ENCODE measurements at regions not wholly inside any gene's neighbourhood (a gene's known extent, or its start where the extent isn't known, plus 50 kb on each side); places are given as distances from the start of the nearest gene placed in this dataset.

DNA sequence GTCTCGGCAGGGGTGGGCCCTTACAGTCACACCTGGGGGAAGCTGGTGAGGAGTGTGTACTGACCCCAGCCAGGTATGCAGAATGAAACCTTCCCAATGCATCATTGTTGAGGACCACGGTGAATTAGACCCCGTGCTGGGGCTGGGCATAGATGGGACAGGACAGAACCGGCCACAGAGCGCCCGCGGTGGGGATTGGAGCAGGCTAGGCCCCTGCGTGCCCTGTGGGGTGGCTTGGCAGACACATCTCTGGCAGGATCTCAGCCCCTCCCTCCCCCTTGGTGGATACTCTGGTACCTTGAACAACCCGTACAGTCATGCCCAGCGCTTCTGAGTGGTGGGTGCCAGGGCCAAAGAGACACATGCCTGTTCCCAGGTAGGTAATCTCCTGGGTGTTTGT, 200.6 kb downstream of the TEX29 start:
- in situ Hi-C loops (cut with MboI; ENCODE audit: low pct_unique_long_range_greater_than_20kb, low sequenced_read_pairs, unreplicated experiment) = no loop called here
- TF ChIP-seq, protein P1, sequence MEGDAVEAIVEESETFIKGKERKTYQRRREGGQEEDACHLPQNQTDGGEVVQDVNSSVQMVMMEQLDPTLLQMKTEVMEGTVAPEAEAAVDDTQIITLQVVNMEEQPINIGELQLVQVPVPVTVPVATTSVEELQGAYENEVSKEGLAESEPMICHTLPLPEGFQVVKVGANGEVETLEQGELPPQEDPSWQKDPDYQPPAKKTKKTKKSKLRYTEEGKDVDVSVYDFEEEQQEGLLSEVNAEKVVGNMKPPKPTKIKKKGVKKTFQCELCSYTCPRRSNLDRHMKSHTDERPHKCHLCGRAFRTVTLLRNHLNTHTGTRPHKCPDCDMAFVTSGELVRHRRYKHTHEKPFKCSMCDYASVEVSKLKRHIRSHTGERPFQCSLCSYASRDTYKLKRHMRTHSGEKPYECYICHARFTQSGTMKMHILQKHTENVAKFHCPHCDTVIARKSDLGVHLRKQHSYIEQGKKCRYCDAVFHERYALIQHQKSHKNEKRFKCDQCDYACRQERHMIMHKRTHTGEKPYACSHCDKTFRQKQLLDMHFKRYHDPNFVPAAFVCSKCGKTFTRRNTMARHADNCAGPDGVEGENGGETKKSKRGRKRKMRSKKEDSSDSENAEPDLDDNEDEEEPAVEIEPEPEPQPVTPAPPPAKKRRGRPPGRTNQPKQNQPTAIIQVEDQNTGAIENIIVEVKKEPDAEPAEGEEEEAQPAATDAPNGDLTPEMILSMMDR (IDR thresholded peaks at IDR 0.05; ENCODE audit: extremely low read depth, insufficient read depth, missing control alignments) = no peak
- no peak for DNase-seq (ENCODE audit: low spot score)

GRCh38 chr13:111521691-111522229, 201.3 kb downstream of the TEX29 start:
- in situ Hi-C loops (cut with MboI; ENCODE audit: low pct_unique_long_range_greater_than_20kb, low sequenced_read_pairs, unreplicated experiment) = no loop called here

GRCh38 chr13:111525320-111526118, 205.1 kb downstream of the TEX29 start:
- TF ChIP-seq, protein P1 (IDR thresholded peaks at IDR 0.05; ENCODE audit: extremely low read depth, insufficient read depth, missing control alignments) = no peak
- in situ Hi-C loops (cut with MboI; ENCODE audit: low pct_unique_long_range_greater_than_20kb, low sequenced_read_pairs, unreplicated experiment) = no loop called here

More at GRCh38 chr13:111521691-111522229, 201.3 kb downstream of the TEX29 start:
- TF ChIP-seq, protein P1 (IDR thresholded peaks at IDR 0.05; ENCODE audit: extremely low read depth, insufficient read depth, missing control alignments) = no peak
- no peak for DNase-seq (ENCODE audit: low spot score)

GRCh38 chr13:111526922-111527321, 206.5 kb downstream of the TEX29 start:
- TF ChIP-seq, protein P1 (IDR thresholded peaks at IDR 0.05; ENCODE audit: extremely low read depth, insufficient read depth, missing control alignments) = no peak
- in situ Hi-C loops (cut with MboI; ENCODE audit: low pct_unique_long_range_greater_than_20kb, low sequenced_read_pairs, unreplicated experiment) = no loop called here

More at GRCh38 chr13:111525320-111526118, 205.1 kb downstream of the TEX29 start:
- DNase-seq (ENCODE audit: low spot score) = no peak

DNA sequence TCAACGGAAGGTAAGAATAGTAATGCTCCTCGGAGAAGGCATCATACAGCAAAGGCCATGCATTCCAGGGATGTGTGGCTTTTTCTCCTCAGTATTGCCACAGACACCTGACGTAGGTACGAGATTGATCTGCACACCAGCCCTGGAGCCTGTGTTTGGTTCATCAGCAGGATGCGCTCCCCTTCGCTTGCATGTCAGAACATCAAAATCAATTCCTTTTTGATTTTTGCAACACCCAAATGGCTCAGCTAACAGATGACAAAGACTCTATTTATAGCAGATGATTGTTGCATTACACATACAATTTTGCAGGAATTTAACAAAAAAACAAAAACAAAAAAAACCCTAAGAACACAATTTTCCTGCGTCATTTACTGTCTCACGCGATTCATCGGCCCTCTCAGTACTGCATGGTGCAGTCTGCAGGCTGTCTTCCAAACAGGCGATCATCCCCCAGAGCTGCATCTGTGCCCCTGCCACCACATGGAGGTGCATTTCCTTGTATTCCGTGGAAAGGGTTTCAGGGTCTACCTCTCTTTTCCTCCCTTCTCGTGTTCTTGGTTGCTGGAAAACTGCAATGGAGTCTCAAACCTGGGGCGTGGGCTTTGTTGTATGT, 207.3 kb downstream of the TEX29 start:
- in situ Hi-C loops (cut with MboI; ENCODE audit: low pct_unique_long_range_greater_than_20kb, low sequenced_read_pairs, unreplicated experiment) = no loop called here
- DNase-seq (ENCODE audit: low spot score) = no peak
- TF ChIP-seq, protein P1 (IDR thresholded peaks at IDR 0.05; ENCODE audit: extremely low read depth, insufficient read depth, missing control alignments) = no peak

More at GRCh38 chr13:111526922-111527321, 206.5 kb downstream of the TEX29 start:
- no peak for DNase-seq (ENCODE audit: low spot score)

GRCh38 chr13:111528513-111528912, 208.1 kb downstream of the TEX29 start:
- in situ Hi-C loops (cut with MboI; ENCODE audit: low pct_unique_long_range_greater_than_20kb, low sequenced_read_pairs, unreplicated experiment) = no loop called here
- TF ChIP-seq, protein P1 (IDR thresholded peaks at IDR 0.05; ENCODE audit: extremely low read depth, insufficient read depth, missing control alignments) = no peak
- DNase-seq (ENCODE audit: low spot score) = no peak
